ENCODE measurements at regions not wholly inside any gene's neighbourhood (a gene's known extent, or its start where the extent isn't known, plus 50 kb on each side); places are given as distances from the start of the nearest gene placed in this dataset.
A peak's percentile ranks its signal among the peaks of the same experiment; 100 is the strongest.

DNA sequence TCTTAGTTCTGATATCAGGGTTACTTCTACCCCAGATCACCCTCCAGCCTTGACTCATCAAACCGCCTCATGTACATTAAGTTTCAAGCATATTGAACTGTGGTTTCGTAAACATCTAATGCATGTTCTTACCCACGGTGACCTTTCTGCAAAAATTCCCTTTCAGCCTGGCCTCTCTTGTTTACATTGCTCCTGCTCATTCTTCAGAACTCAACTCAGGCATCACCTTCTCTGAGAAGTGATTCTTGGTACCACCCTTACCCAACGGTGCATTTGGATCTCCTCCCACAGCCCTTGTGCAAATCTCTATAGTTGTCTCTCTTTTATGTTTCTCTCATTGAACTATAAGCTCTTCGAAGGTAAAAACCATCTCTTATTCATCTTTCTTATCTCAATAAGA, 503.1 kb upstream of the PKDCC start:
- no peak overlapping the region for H4K8ac ChIP-seq (ENCODE audit: low read depth, low read length)
- no peaks in the 10 kb centered on the region for H3K79me1 ChIP-seq (ENCODE audit: low read length)
- no peak overlapping the region for H3K4ac ChIP-seq (ENCODE audit: low read depth, low read length)
- no peak overlapping the region for H3K18ac ChIP-seq (ENCODE audit: low read length)
- no peak overlapping the region for H2AK5ac ChIP-seq (ENCODE audit: low read length)
- no peak for DNase-seq
- H3K14ac ChIP-seq (ENCODE audit: low read length), result no peak overlapping the region
- H2BK12ac ChIP-seq (ENCODE audit: low read length), result no peak overlapping the region
- WGBS (ENCODE audit: extremely low coverage, insufficient coverage, insufficient read length), result no CpG with 5 or more reads among the region's 5 CpGs
- no peak overlapping the region for H3K4me2 ChIP-seq (ENCODE audit: low read length)
- peaks cover 0 to 2% of the 10 kb centered on the region in 2 experiments for H3K4me1 ChIP-seq (ENCODE audit: control insufficient read depth in 1 of 2, insufficient read depth in 2 of 2, low read length in 2 of 2)
- no peak overlapping the region for H3K4me3 ChIP-seq (ENCODE audit: low read depth, low read length)
- no peak overlapping the region for H2BK120ac ChIP-seq (ENCODE audit: insufficient read depth, low read length, poor library complexity)
- no peak overlapping the region for H2AFZ ChIP-seq (ENCODE audit: insufficient read depth, low read length, poor library complexity)
- H3K27ac ChIP-seq (ENCODE audit: low read depth, low read length), result no peak overlapping the region
- no peak overlapping the region for H2BK5ac ChIP-seq (ENCODE audit: low read depth, low read length, poor library complexity)
- no peak overlapping the region for H3K9ac ChIP-seq (ENCODE audit: low read length)
- no peak overlapping the region for H4K91ac ChIP-seq (ENCODE audit: low read depth, low read length)
- no peaks in the 10 kb centered on the region for H3K36me3 ChIP-seq (ENCODE audit: control insufficient read depth in 1 of 2, insufficient read depth in 2 of 2, low read length in 2 of 2)
- no peaks in the 10 kb centered on the region for H3K79me2 ChIP-seq (ENCODE audit: control insufficient read depth, insufficient read depth, low read length, poor library complexity)
- H3K27me3 ChIP-seq (ENCODE audit: insufficient read depth, low read length), result no peaks in the 10 kb centered on the region
- H3K9me3 ChIP-seq (ENCODE audit: insufficient read depth, low read depth, low read length), result no peaks in the 10 kb centered on the region
- no peak overlapping the region for H4K12ac ChIP-seq (ENCODE audit: low read depth, low read length)
- H3K23ac ChIP-seq (ENCODE audit: low read length), result no peak overlapping the region

DNA sequence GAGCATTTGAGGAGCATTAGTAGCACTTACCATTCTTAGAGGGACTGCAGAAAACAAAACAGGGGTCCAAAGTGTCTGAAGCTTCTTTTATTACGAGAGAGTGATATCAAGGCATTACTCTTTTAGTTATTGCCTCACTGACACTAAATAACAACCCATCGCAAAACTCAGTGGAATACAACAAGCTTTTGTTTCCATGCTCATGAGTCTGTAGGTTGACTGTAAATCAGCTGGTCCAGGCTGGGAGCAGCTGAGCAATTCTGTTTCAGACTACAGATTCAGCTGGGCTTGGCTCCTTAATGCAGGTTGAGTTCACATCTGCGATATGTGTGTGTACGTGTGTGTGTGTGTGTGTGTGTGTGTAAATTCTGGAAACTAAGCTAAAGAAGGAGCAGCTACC, 501.8 kb upstream of the PKDCC start:
- H3K18ac ChIP-seq (ENCODE audit: low read length), result no peak overlapping the region
- no peak overlapping the region for H2AK5ac ChIP-seq (ENCODE audit: low read length)
- H3K36me3 ChIP-seq (ENCODE audit: control insufficient read depth in 1 of 2, insufficient read depth in 2 of 2, low read length in 2 of 2), result no peaks in the 10 kb centered on the region
- no peak overlapping the region for H2BK120ac ChIP-seq (ENCODE audit: insufficient read depth, low read length, poor library complexity)
- no peak overlapping the region for H3K14ac ChIP-seq (ENCODE audit: low read length)
- no peak overlapping the region for H4K12ac ChIP-seq (ENCODE audit: low read depth, low read length)
- no CpG with 5 or more reads among the region's 4 CpGs for WGBS (ENCODE audit: extremely low coverage, insufficient coverage, insufficient read length)
- H4K91ac ChIP-seq (ENCODE audit: low read depth, low read length), result no peak overlapping the region
- no peak overlapping the region for H3K23ac ChIP-seq (ENCODE audit: low read length)
- H2BK5ac ChIP-seq (ENCODE audit: low read depth, low read length, poor library complexity), result no peak overlapping the region
- no peaks in the 10 kb centered on the region for H3K9me3 ChIP-seq (ENCODE audit: insufficient read depth, low read depth, low read length)
- no peak overlapping the region for H3K4me2 ChIP-seq (ENCODE audit: low read length)
- no peak overlapping the region for H2AFZ ChIP-seq (ENCODE audit: insufficient read depth, low read length, poor library complexity)
- no peak overlapping the region for H4K8ac ChIP-seq (ENCODE audit: low read depth, low read length)
- no peak overlapping the region for H3K27ac ChIP-seq (ENCODE audit: low read depth, low read length)
- peaks cover 0 to 2% of the 10 kb centered on the region in 2 experiments for H3K4me1 ChIP-seq (ENCODE audit: control insufficient read depth in 1 of 2, insufficient read depth in 2 of 2, low read length in 2 of 2)
- no peaks in the 10 kb centered on the region for H3K79me2 ChIP-seq (ENCODE audit: control insufficient read depth, insufficient read depth, low read length, poor library complexity)
- no peaks in the 10 kb centered on the region for H3K79me1 ChIP-seq (ENCODE audit: low read length)
- no peak overlapping the region for H2BK12ac ChIP-seq (ENCODE audit: low read length)
- H3K27me3 ChIP-seq (ENCODE audit: insufficient read depth, low read length), result no peaks in the 10 kb centered on the region
- H3K4me3 ChIP-seq (ENCODE audit: low read depth, low read length), result no peak overlapping the region
- DNase-seq, result no peak
- H3K4ac ChIP-seq (ENCODE audit: low read depth, low read length), result no peak overlapping the region
- H3K9ac ChIP-seq (ENCODE audit: low read length), result no peak overlapping the region

DNA sequence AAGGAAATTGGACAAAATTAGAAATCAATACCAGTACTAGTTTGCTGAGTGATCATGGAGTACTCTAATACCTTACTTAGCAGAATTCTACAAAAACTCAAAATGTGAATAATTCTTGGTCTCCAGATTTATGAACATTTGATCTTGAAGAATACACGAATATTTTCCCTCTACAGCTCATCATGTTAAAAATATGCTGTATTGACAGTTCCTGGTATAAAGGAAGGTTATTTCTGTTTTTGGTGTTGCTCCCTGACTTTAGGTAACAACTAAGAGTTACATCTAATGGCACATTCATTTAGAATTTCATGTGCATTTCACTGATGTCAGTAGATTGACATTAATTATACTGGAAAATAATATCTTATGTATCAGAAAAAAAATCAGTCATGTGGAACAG, 479.2 kb upstream of the PKDCC start:
- no peak for DNase-seq
- Histone ChIP-seq H3K9me3 (ENCODE audit: insufficient read depth, low read depth, low read length) (no peaks in the 10 kb centered on the region), H2BK5ac (ENCODE audit: low read depth, low read length, poor library complexity) (no peak overlapping the region), H3K4me2 (ENCODE audit: low read length) (no peak overlapping the region), H4K91ac (ENCODE audit: low read depth, low read length) (no peak overlapping the region), H3K23ac (ENCODE audit: low read length) (no peak overlapping the region), H3K79me1 (ENCODE audit: low read length) (no peaks in the 10 kb centered on the region), H3K18ac (ENCODE audit: low read length) (no peak overlapping the region), H2BK12ac (ENCODE audit: low read length) (no peak overlapping the region), H3K79me2 (ENCODE audit: control insufficient read depth, insufficient read depth, low read length, poor library complexity) (no peaks in the 10 kb centered on the region), H2AK5ac (ENCODE audit: low read length) (no peak overlapping the region), H2BK120ac (ENCODE audit: insufficient read depth, low read length, poor library complexity) (no peak overlapping the region), H4K12ac (ENCODE audit: low read depth, low read length) (no peak overlapping the region), H3K4ac (ENCODE audit: low read depth, low read length) (no peak overlapping the region), H3K27me3 (ENCODE audit: insufficient read depth, low read length) (no peaks in the 10 kb centered on the region), H3K4me3 (ENCODE audit: low read depth, low read length) (no peak overlapping the region), H3K36me3 (ENCODE audit: control insufficient read depth in 1 of 2, insufficient read depth in 2 of 2, low read length in 2 of 2) (no peaks in the 10 kb centered on the region), H2AFZ (ENCODE audit: insufficient read depth, low read length, poor library complexity) (no peak overlapping the region), H3K9ac (ENCODE audit: low read length) (no peak overlapping the region), H3K14ac (ENCODE audit: low read length) (no peak overlapping the region), H3K4me1 (ENCODE audit: control insufficient read depth in 1 of 2, insufficient read depth in 2 of 2, low read length in 2 of 2) (no peaks in the 10 kb centered on the region), H3K27ac (ENCODE audit: low read depth, low read length) (no peak overlapping the region), H4K8ac (ENCODE audit: low read depth, low read length) (no peak overlapping the region)
- WGBS (ENCODE audit: extremely low coverage, insufficient coverage, insufficient read length), result no CpG with 5 or more reads among the region's 1 CpG

DNA sequence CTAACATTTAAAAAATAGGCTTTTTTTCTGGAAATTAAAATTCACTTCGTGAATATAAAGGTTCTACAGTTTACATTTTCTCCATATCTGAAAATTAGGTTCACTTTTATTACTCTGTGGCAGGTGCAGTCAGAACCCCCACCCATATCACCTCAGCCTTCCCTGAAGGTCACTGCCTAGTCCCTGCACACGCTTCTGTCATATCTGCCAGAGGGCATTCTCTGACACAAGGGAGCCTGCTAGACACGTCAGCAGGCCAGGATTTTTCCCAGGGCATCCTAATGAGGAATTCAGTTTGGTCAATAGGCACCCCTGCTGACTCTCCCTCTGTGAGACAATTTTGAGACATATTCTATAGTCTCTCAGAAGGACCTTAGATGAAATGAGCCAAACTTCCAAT, 475.7 kb upstream of the PKDCC start:
- Histone ChIP-seq H2AFZ (ENCODE audit: insufficient read depth, low read length, poor library complexity) (no peak overlapping the region), H3K27me3 (ENCODE audit: insufficient read depth, low read length) (no peaks in the 10 kb centered on the region), H3K79me2 (ENCODE audit: control insufficient read depth, insufficient read depth, low read length, poor library complexity) (no peaks in the 10 kb centered on the region), H3K9ac (ENCODE audit: low read length) (no peak overlapping the region), H2BK5ac (ENCODE audit: low read depth, low read length, poor library complexity) (no peak overlapping the region), H2AK5ac (ENCODE audit: low read length) (no peak overlapping the region), H3K36me3 (ENCODE audit: control insufficient read depth in 1 of 2, insufficient read depth in 2 of 2, low read length in 2 of 2) (no peaks in the 10 kb centered on the region), H4K8ac (ENCODE audit: low read depth, low read length) (no peak overlapping the region), H3K9me3 (ENCODE audit: insufficient read depth, low read depth, low read length) (no peaks in the 10 kb centered on the region), H3K4me1 (ENCODE audit: control insufficient read depth in 1 of 2, insufficient read depth in 2 of 2, low read length in 2 of 2) (no peaks in the 10 kb centered on the region), H3K14ac (ENCODE audit: low read length) (no peak overlapping the region), H3K18ac (ENCODE audit: low read length) (no peak overlapping the region), H3K4me2 (ENCODE audit: low read length) (no peak overlapping the region), H3K4me3 (ENCODE audit: low read depth, low read length) (no peak overlapping the region), H2BK120ac (ENCODE audit: insufficient read depth, low read length, poor library complexity) (no peak overlapping the region), H3K4ac (ENCODE audit: low read depth, low read length) (no peak overlapping the region), H3K79me1 (ENCODE audit: low read length) (no peaks in the 10 kb centered on the region), H3K27ac (ENCODE audit: low read depth, low read length) (no peak overlapping the region), H4K91ac (ENCODE audit: low read depth, low read length) (no peak overlapping the region), H4K12ac (ENCODE audit: low read depth, low read length) (no peak overlapping the region), H2BK12ac (ENCODE audit: low read length) (no peak overlapping the region), H3K23ac (ENCODE audit: low read length) (no peak overlapping the region)
- no CpG with 5 or more reads among the region's 3 CpGs for WGBS (ENCODE audit: extremely low coverage, insufficient coverage, insufficient read length)
- DNase-seq, result peak in 1 of 2 donors; percentile 21

Data from trophoblast cell (in vitro differentiated cells and primary cell).